ENCODE measurements at regions not wholly inside any gene's neighbourhood (a gene's known extent, or its start where the extent isn't known, plus 50 kb on each side); places are given as distances from the start of the nearest gene placed in this dataset.

DNA sequence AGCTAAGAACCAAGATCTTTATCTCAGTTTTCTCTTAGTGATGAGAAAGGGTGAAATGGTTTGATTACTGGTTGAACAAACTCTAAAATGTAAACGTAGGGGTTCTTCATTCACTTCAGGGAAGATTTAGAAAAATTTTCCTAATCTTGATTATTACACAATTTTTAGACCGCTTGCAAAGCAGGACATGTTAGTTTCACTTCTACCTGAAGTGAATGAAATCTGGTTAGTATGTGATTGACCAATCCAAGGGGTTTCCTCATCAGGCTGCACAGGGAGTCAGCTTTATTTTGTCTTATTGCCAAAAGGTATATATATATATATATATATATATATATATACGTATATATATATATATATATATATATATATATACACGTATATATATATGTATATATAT is 740.4 kb downstream of the TUSC7 start:
- no peak for TF ChIP-seq CTCF (IDR thresholded peaks at IDR 0.05; ENCODE audit: low read depth, low read length)
- no peak for TF ChIP-seq POLR2A (IDR thresholded peaks at IDR 0.05; ENCODE audit: extremely low read depth, insufficient read length)
